ENCODE measurements at regions not wholly inside any gene's neighbourhood (a gene's known extent, or its start where the extent isn't known, plus 50 kb on each side); places are given as distances from the start of the nearest gene placed in this dataset.

DNA sequence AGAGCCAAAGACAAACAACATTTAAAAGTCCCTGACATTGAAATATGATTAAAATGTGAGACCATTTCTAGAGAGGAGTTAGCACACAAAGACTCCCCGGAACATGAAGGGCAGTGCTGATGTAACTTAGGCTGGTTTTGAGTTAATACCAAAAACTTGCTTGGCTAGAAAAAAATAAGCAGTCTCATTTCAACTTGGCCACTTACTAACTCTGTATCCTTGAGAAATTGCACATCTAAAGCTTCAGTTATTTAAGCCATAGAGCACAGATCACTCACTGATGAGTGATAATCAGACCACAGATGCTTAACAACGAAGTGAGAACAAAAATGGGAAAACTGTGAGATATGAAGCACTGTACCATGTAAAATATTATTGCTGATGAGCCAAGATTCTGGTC is 65.9 kb upstream of the MAOA start:
- no peak for FAIRE-seq

DNA sequence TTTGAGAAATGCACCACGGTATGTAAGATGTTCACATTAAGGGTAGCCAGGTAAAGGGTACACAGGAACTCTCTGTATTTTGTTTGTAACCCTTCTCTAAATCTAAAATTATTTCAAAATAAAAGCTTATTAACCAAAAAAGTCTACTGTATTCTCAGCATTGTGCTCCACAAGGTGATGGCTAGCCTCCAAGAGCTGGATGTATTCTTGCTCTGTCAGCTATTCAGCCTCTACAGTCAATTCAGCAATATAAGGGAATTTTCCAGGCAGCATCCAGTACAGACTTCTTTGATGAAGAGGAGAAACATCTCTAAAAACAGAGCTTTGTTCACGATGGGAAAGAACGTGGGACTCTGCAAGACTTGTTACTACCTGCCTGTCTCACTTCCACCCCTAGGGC is 63.5 kb upstream of the MAOA start:
- FAIRE-seq, result no peak

DNA sequence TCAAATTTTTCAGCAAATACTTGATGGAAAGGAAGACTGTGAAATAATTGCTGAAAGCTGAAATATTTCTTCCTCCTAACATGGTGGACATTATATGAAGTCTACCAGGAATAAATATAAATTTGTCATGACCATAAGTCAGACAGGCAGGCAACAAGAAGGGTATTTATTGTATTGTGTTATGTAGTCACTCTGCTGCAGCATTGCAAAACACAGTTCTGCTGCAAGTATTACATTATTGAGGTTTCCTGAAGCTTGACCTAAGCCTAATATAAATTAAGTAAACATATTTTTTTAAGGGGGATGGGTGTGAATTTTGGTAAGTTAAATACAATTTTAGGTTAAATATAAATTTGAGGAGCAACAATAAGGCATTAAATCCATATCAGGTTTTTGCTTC is 60.2 kb upstream of the MAOA start:
- FAIRE-seq, result no peak

DNA sequence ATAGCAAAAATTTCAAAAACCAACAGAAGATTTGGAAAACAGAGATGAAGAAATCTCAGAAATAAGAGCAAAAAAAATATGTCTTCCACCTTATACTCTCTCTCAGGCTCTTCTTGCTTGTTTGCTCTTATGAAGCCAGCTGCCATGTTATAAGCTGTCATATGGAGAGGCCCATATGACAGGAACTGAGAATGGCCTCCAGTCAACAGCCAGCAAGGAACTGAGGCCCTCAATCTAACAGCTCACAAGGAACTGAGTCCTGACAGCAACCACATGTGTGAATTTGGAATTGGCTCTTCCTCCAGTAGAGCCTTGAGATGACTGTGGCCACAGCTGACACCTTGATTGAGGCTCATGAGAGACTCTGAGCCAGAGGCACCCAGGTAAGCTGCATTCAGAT is 51.3 kb upstream of the MAOA start:
- FAIRE-seq, result no peak

DNA sequence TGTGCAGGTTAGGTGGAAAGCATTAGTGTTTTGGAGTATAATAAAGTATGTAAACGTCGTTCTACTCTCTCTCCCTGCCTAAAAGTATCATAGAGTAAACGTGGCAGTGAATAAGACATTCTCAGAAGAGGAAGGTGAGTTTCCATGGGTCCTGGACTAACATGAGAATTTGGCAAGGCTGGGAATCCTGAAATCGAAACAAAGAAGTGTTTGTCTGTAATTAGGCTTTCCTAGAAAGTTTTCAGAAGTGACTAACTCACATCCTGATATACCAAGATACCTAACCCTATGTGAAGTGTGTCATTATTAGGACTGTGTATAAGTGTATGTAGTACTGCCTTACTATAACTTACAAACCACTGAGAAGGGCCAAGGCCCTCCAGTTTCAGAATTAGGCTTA is 50.7 kb upstream of the MAOA start:
- no peak for FAIRE-seq
